ENCODE measurements at regions not wholly inside any gene's neighbourhood (a gene's known extent, or its start where the extent isn't known, plus 50 kb on each side); places are given as distances from the start of the nearest gene placed in this dataset.

DNA sequence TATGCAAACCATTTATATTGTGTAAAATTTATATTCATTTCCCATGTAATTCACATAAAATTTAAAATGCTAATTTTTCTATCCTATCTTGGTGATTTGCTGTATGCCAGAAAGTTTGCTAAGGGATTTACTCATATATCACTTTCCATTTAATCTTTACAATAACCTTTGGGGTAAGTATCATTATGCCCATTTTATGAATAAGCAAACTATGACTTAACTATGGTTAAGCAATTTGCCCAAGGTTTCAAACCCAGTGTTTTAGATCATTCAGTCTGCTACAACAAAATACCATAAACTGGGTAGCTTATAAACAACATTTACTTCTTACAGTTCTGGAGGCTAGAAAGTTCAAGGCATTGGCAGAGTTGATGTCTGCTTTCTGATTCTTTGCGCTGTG is 246.4 kb upstream of the TMEM161B start:
- CTCF ChIA-PET: no interaction called here
- H4K91ac ChIP-seq (ENCODE audit: insufficient read depth, low read depth, low read length): no peak overlapping the region
- no peak overlapping the region for H3K4me3 ChIP-seq (ENCODE audit: insufficient read depth, low read depth, low read length)
- H3K4me1 ChIP-seq (ENCODE audit: control insufficient read depth, insufficient read depth, low read length): no peaks in the 10 kb centered on the region
- no peaks in the 10 kb centered on the region for H3K36me3 ChIP-seq (ENCODE audit: control insufficient read depth, insufficient read depth, low read length)
- H2AFZ ChIP-seq (replicated peaks; ENCODE audit: low read length, poor library complexity): no peak overlapping the region
- ATAC-seq (ENCODE audit: low read depth): no peak
- no peak for DNase-seq
- H3K79me1 ChIP-seq (ENCODE audit: low read depth in 1 of 2, low read length in 2 of 2): no peaks in the 10 kb centered on the region
- H3K9me1 ChIP-seq (ENCODE audit: insufficient read depth, low read length): no peaks in the 10 kb centered on the region
- intact Hi-C loops (cut with micrococcal nuclease) (no loop called here), dilution Hi-C loops (cut with HindIII; ENCODE audit: low sequenced_read_pairs, unreplicated experiment) (no loop called here), in situ Hi-C loops (cut with MboI; ENCODE audit: low sequenced_read_pairs) (no loop called here)
- H2BK15ac ChIP-seq (ENCODE audit: low read depth, low read length): no peak overlapping the region
- no peak overlapping the region for H3K23ac ChIP-seq (ENCODE audit: low read depth, low read length)
- TF ChIP-seq, protein P1, sequence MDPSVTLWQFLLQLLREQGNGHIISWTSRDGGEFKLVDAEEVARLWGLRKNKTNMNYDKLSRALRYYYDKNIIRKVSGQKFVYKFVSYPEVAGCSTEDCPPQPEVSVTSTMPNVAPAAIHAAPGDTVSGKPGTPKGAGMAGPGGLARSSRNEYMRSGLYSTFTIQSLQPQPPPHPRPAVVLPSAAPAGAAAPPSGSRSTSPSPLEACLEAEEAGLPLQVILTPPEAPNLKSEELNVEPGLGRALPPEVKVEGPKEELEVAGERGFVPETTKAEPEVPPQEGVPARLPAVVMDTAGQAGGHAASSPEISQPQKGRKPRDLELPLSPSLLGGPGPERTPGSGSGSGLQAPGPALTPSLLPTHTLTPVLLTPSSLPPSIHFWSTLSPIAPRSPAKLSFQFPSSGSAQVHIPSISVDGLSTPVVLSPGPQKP (IDR thresholded peaks at IDR 0.05; ENCODE audit: borderline replicate concordance, low read depth, low read length): no peak
- TF ChIP-seq, protein P2, sequence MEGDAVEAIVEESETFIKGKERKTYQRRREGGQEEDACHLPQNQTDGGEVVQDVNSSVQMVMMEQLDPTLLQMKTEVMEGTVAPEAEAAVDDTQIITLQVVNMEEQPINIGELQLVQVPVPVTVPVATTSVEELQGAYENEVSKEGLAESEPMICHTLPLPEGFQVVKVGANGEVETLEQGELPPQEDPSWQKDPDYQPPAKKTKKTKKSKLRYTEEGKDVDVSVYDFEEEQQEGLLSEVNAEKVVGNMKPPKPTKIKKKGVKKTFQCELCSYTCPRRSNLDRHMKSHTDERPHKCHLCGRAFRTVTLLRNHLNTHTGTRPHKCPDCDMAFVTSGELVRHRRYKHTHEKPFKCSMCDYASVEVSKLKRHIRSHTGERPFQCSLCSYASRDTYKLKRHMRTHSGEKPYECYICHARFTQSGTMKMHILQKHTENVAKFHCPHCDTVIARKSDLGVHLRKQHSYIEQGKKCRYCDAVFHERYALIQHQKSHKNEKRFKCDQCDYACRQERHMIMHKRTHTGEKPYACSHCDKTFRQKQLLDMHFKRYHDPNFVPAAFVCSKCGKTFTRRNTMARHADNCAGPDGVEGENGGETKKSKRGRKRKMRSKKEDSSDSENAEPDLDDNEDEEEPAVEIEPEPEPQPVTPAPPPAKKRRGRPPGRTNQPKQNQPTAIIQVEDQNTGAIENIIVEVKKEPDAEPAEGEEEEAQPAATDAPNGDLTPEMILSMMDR (conservative IDR thresholded peaks at IDR 0.05; ENCODE audit: low read depth, low read length): no peak
- TF ChIP-seq NFE2L2 (IDR thresholded peaks at IDR 0.05; ENCODE audit: low read depth, low read length) (no peak), SMC3 (IDR thresholded peaks at IDR 0.05; ENCODE audit: low read depth, low read length) (no peak), POLR2A (IDR thresholded peaks at IDR 0.05; ENCODE audit: low read depth, low read length) (no peak), BHLHE40 (IDR thresholded peaks at IDR 0.05; ENCODE audit: low read depth, low read length) (no peak), RCOR1 (IDR thresholded peaks at IDR 0.05; ENCODE audit: insufficient replicate concordance, low read length) (no peak)
- TF ChIP-seq, protein P3, sequence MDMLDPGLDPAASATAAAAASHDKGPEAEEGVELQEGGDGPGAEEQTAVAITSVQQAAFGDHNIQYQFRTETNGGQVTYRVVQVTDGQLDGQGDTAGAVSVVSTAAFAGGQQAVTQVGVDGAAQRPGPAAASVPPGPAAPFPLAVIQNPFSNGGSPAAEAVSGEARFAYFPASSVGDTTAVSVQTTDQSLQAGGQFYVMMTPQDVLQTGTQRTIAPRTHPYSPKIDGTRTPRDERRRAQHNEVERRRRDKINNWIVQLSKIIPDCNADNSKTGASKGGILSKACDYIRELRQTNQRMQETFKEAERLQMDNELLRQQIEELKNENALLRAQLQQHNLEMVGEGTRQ (IDR thresholded peaks at IDR 0.05; ENCODE audit: low read depth, low read length): no peak
- H2AK9ac ChIP-seq (replicated peaks; ENCODE audit: low read depth, low read length, poor library complexity): no peak overlapping the region
- H3K9ac ChIP-seq (ENCODE audit: low read depth, low read length): no peak overlapping the region
- no peak overlapping the region for H2BK5ac ChIP-seq (ENCODE audit: low read depth, low read length, poor library complexity, severe bottlenecking)
- no peaks in the 10 kb centered on the region for H3K27me3 ChIP-seq (ENCODE audit: control insufficient read depth, insufficient read depth, low read length)
- no peak overlapping the region for H3K27ac ChIP-seq (ENCODE audit: insufficient read depth, low read length)
- H2BK20ac ChIP-seq (ENCODE audit: low read depth, low read length): no peak overlapping the region
- H3K56ac ChIP-seq (ENCODE audit: extremely low read depth, insufficient read depth, low read length): no peak overlapping the region
- no peak overlapping the region for H2AK5ac ChIP-seq (ENCODE audit: low read depth, low read length)
- H2BK120ac ChIP-seq (ENCODE audit: low read depth, low read length): no peak overlapping the region
- no CpG with 5 or more reads among the region's 1 CpG for WGBS, 2 experiments (ENCODE audit: extremely low coverage in 2 of 2, insufficient read length in 1 of 2)
- no peaks in the 10 kb centered on the region for H4K20me1 ChIP-seq (ENCODE audit: insufficient read depth, low read length)
- POLR2A ChIA-PET (ENCODE audit: unreplicated experiment): no interaction called here
- H4K5ac ChIP-seq (ENCODE audit: low read depth, low read length): no peak overlapping the region
- no peak overlapping the region for H3K18ac ChIP-seq (ENCODE audit: low read depth, low read length)
- H3K9me3 ChIP-seq (ENCODE audit: control insufficient read depth, insufficient read depth, low read length): no peaks in the 10 kb centered on the region
- no peak overlapping the region for H4K8ac ChIP-seq (ENCODE audit: low read depth in 2 of 2, low read length in 2 of 2)
- no peak overlapping the region for H3K14ac ChIP-seq (replicated peaks; ENCODE audit: low read depth, low read length)
- H3K4ac ChIP-seq (ENCODE audit: low read depth, low read length): no peak overlapping the region
- H3K4me2 ChIP-seq (ENCODE audit: low read depth, low read length): no peak overlapping the region
- no TSS peak for BruUV-seq (replicated peaks)

Data from IMR-90 (cell line).